GM19023 (cell line): ENCODE measurements at regions not wholly inside any gene's neighbourhood (a gene's known extent, or its start where the extent isn't known, plus 50 kb on each side); places are given as distances from the start of the nearest gene placed in this dataset.

ENCODE experiments used
- ATAC-seq: cut with Tn5 transposase; IDR thresholded peaks from one replicate; pipeline ENCODE4 v1.9.1; 2021; ENCODE audit warnings: mild to moderate bottlenecking, moderate library complexity; ENCODE audit not compliant: unreplicated experiment

- ATAC-seq = no peak
These were observed 190.2 kb upstream of the MPHOSPH6 start for GRCh38 chr16:82360024-82360783.

GRCh38 chr16:82358606-82359221, 188.7 kb upstream of the MPHOSPH6 start:
- ATAC-seq = no peak

GRCh38 chr16:82358161-82358560, 188.1 kb upstream of the MPHOSPH6 start:
- ATAC-seq = no peak

GRCh38 chr16:82357237-82357636, 187.2 kb upstream of the MPHOSPH6 start:
- ATAC-seq = no peak

- ATAC-seq = no peak
These were observed 180.5 kb upstream of the MPHOSPH6 start for GRCh38 chr16:82350560-82350959.

- no peak for ATAC-seq
These were observed 175.3 kb upstream of the MPHOSPH6 start for GRCh38 chr16:82345318-82345717.

- ATAC-seq = no peak
These were observed 174.1 kb upstream of the MPHOSPH6 start for GRCh38 chr16:82344157-82344556.

GRCh38 chr16:82341146-82341669, 171.2 kb upstream of the MPHOSPH6 start:
- ATAC-seq = no peak

GRCh38 chr16:82340531-82340930, 170.5 kb upstream of the MPHOSPH6 start:
- no peak for ATAC-seq

GRCh38 chr16:82337355-82337754, 167.3 kb upstream of the MPHOSPH6 start:
- no peak for ATAC-seq

GRCh38 chr16:82331974-82332750, 162.1 kb upstream of the MPHOSPH6 start:
- no peak for ATAC-seq

- ATAC-seq = no peak
These were observed 161.4 kb upstream of the MPHOSPH6 start for GRCh38 chr16:82331397-82331796.

- ATAC-seq = no peak
These were observed 159.6 kb upstream of the MPHOSPH6 start for GRCh38 chr16:82329504-82330192.

- no peak for ATAC-seq
These were observed 159.0 kb upstream of the MPHOSPH6 start for GRCh38 chr16:82328881-82329469.

GRCh38 chr16:82323171-82323570, 153.1 kb upstream of the MPHOSPH6 start:
- ATAC-seq = no peak

- no peak for ATAC-seq
These were observed 152.2 kb upstream of the MPHOSPH6 start for GRCh38 chr16:82322177-82322576.

GRCh38 chr16:82319038-82319437, 149.0 kb upstream of the MPHOSPH6 start:
- no peak for ATAC-seq

GRCh38 chr16:82317411-82318167, 147.6 kb upstream of the MPHOSPH6 start:
- no peak for ATAC-seq

- no peak for ATAC-seq
These were observed 143.7 kb upstream of the MPHOSPH6 start for GRCh38 chr16:82313754-82314153.

GRCh38 chr16:82311528-82311927, 141.5 kb upstream of the MPHOSPH6 start:
- ATAC-seq = no peak
